ENCODE measurements at regions not wholly inside any gene's neighbourhood (a gene's known extent, or its start where the extent isn't known, plus 50 kb on each side); places are given as distances from the start of the nearest gene placed in this dataset.

GRCh38 chr3:64454179-64454578 lies 228.9 kb upstream of the PRICKLE2 start:
- H3K4me1 ChIP-seq = no peaks in the 10 kb centered on the region
- WGBS, 2 donors = 70% methylated on average over 3 of the region's 3 CpGs
- no peak for TF ChIP-seq POLR2A (IDR thresholded peaks at IDR 0.05)
- no peak for TF ChIP-seq EP300 (IDR thresholded peaks at IDR 0.05)
- no peak for TF ChIP-seq POLR2AphosphoS5 (IDR thresholded peaks at IDR 0.05)
- TF ChIP-seq CTCF (IDR thresholded peaks at IDR 0.05) = no peak
- no peaks in the 10 kb centered on the region for H3K36me3 ChIP-seq
- ATAC-seq (ENCODE audit: low FRiP score in 2 of 2) = no peak
- no peaks in the 10 kb centered on the region for H3K27me3 ChIP-seq
- no peak overlapping the region for H3K27ac ChIP-seq
- H3K4me3 ChIP-seq = no peak overlapping the region
- no peaks in the 10 kb centered on the region for H3K9me3 ChIP-seq
- no peak for DNase-seq

DNA sequence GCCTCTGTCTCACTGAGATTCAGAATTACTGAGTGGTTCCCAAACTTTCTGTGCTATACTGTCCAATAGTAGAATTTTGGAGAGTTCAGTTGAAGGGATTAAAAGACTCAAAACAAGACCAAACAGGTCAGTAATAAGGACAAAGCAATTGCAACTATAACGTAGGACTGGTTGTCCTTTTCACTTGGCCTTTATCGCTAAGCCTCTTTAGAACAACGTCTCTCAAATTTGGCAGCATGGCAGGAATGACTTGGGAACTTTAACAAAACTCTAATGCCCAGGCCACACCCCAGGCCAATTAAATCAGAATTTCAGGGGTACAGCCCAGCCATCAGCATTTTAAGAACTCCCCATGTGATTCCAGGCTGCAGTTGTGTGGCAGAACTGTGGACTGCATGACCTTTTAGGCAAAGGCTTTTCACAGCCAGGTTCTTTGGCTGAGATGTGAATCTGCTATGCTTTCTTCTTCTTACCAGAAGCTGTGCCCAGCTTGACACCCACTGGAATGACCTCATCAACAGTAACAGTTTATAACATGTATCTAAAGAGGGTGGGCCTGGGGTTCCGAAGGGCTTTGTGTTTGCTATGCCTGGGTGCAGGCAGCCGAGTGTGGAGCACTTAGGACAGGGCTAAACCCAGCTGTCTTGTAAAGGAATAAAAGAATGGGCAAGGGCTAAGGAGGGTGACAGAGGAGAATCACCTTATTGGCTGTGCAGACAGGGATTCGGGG lies 226.2 kb upstream of the PRICKLE2 start:
- Histone ChIP-seq H3K36me3 (no peaks in the 10 kb centered on the region), H3K27me3 (no peaks in the 10 kb centered on the region), H3K27ac (no peak overlapping the region), H3K9me3 (no peaks in the 10 kb centered on the region), H3K4me3 (no peak overlapping the region), H3K4me1 (no peaks in the 10 kb centered on the region)
- no peak for TF ChIP-seq CTCF (IDR thresholded peaks at IDR 0.05)
- no peak for TF ChIP-seq POLR2A (IDR thresholded peaks at IDR 0.05)
- no peak for TF ChIP-seq EP300 (IDR thresholded peaks at IDR 0.05)
- TF ChIP-seq POLR2AphosphoS5 (IDR thresholded peaks at IDR 0.05) = no peak
- DNase-seq = no peak
- 82 to 85% methylated on average over 6 of the region's 6 CpGs for WGBS, 2 donors
- ATAC-seq (ENCODE audit: low FRiP score in 2 of 2) = no peak

DNA sequence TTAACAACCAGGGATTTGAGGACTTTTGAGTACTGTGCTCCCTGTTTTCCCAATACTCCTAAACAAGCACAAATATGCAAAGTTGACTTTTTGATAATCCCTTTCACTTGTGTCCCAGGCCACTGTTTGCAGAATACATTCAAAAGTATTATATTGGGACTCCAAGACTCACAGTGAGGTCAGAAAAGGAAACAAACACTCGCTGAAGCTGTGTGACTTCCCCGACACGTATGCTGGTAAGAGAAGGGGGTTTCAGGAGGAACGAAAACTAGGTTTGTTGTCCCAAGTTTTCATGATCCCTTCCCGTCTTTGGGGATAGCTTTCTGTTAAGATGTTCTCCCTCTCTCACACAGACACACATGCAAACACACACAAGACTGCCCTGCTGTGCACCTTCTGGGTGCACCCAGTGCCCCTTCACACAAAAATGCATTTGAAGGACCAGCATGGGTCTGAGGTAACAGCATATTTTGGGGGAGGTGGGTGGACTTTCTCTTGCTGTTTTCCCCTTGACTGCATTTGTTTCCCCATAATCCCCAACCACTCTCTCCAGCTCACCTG lies 225.2 kb upstream of the PRICKLE2 start:
- Histone ChIP-seq H3K4me3 (no peak overlapping the region), H3K36me3 (no peaks in the 10 kb centered on the region), H3K4me1 (no peaks in the 10 kb centered on the region), H3K27me3 (peaks cover 0 to 2% (median 0%) of the 10 kb centered on the region in 4 donors), H3K27ac (no peak overlapping the region), H3K9me3 (no peaks in the 10 kb centered on the region)
- 63 to 75% methylated on average over 5 of the region's 5 CpGs for WGBS, 2 donors
- DNase-seq (no peak), ATAC-seq (ENCODE audit: low FRiP score in 2 of 2) (no peak)
- TF ChIP-seq POLR2A (IDR thresholded peaks at IDR 0.05) = no peak
- no peak for TF ChIP-seq CTCF (IDR thresholded peaks at IDR 0.05)
- no peak for TF ChIP-seq POLR2AphosphoS5 (IDR thresholded peaks at IDR 0.05)
- no peak for TF ChIP-seq EP300 (IDR thresholded peaks at IDR 0.05)

DNA sequence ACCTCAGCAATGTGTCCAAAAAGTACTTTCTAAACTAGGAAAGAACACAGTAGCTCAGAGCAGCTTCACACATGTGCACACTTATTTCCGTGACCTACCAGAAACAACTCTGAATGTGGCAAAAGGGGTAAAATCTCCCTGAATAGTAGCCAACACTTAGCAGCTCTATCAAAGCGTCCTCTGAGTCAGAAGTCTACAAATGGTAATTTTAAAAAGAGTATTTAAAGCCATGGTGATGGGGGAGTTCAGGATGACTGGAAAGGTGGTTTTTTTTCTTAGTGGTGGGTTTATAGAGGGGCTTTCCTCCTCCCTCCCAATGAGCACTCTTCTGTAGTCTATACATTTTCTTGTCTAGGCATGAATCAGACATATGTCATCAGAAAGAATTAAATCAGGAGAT lies 223.8 kb upstream of the PRICKLE2 start:
- Histone ChIP-seq H3K4me1 (peaks cover 0 to 6% (median 2%) of the 10 kb centered on the region in 4 donors), H3K4me3 (no peak overlapping the region), H3K27ac (no peak overlapping the region), H3K9me3 (no peaks in the 10 kb centered on the region), H3K36me3 (no peaks in the 10 kb centered on the region), H3K27me3 (peaks cover 0 to 8% (median 0%) of the 10 kb centered on the region in 4 donors)
- DNase-seq = no peak
- no peak for ATAC-seq (ENCODE audit: low FRiP score in 2 of 2)
- no peak for TF ChIP-seq EP300 (IDR thresholded peaks at IDR 0.05)
- no peak for TF ChIP-seq POLR2A (IDR thresholded peaks at IDR 0.05)
- TF ChIP-seq POLR2AphosphoS5 (IDR thresholded peaks at IDR 0.05) = no peak
- no peak for TF ChIP-seq CTCF (IDR thresholded peaks at IDR 0.05)
- WGBS, 2 donors = 88 to 90% methylated on average over 2 of the region's 2 CpGs

GRCh38 chr3:64445944-64446300 lies 220.7 kb upstream of the PRICKLE2 start:
- H3K4me1 ChIP-seq = peaks cover 12 to 27% (median 25%) of the 10 kb centered on the region in 4 donors
- peak overlapping the region in 1 of 4 donors; percentile 67 for H3K4me3 ChIP-seq
- no peak for DNase-seq
- 71 to 87% methylated on average over 5 of the region's 5 CpGs for WGBS, 2 donors
- TF ChIP-seq POLR2A (IDR thresholded peaks at IDR 0.05) (no peak), POLR2AphosphoS5 (IDR thresholded peaks at IDR 0.05) (no peak), EP300 (IDR thresholded peaks at IDR 0.05) (no peak), CTCF (IDR thresholded peaks at IDR 0.05) (no peak)
- no peak for ATAC-seq (ENCODE audit: low FRiP score in 2 of 2)
- no peaks in the 10 kb centered on the region for H3K9me3 ChIP-seq
- peaks cover 0 to 8% (median 0%) of the 10 kb centered on the region in 4 donors for H3K27me3 ChIP-seq
- peak overlapping the region in 1 of 4 donors; percentile 63 for H3K27ac ChIP-seq
- no peaks in the 10 kb centered on the region for H3K36me3 ChIP-seq

Measured in upper lobe of left lung (tissue), 6 donors.